Activated CD4-positive, alpha-beta T cell treated with anti-CD3 and anti-CD28 coated beads for 1 hour (primary cell): ENCODE measurements at regions not wholly inside any gene's neighbourhood (a gene's known extent, or its start where the extent isn't known, plus 50 kb on each side); places are given as distances from the start of the nearest gene placed in this dataset.

ENCODE experiments used
- DNase-seq: peaks from one replicate; pipeline ENCODE4 v3.0.0-alpha.2; 2020

- no peak for DNase-seq
Measured at GRCh38 chr1:56416495-56416894, 162.9 kb downstream of the PLPP3 start.

- DNase-seq = no peak
Measured at GRCh38 chr1:56415720-56416119, 163.6 kb downstream of the PLPP3 start.

GRCh38 chr1:56415258-56415657 is 164.1 kb downstream of the PLPP3 start:
- DNase-seq = no peak

GRCh38 chr1:56414728-56415224 is 164.6 kb downstream of the PLPP3 start:
- no peak for DNase-seq

GRCh38 chr1:56413671-56414199 is 165.6 kb downstream of the PLPP3 start:
- DNase-seq = no peak

- DNase-seq = no peak
Measured at GRCh38 chr1:56411484-56412180, 167.7 kb downstream of the PLPP3 start.

- DNase-seq = no peak
Measured at GRCh38 chr1:56411021-56411420, 168.3 kb downstream of the PLPP3 start.

- no peak for DNase-seq
Measured at GRCh38 chr1:56410405-56410804, 169.0 kb downstream of the PLPP3 start.

- no peak for DNase-seq
Measured at GRCh38 chr1:56409112-56409691, 170.2 kb downstream of the PLPP3 start.

- no peak for DNase-seq
Measured at GRCh38 chr1:56406821-56407220, 172.5 kb downstream of the PLPP3 start.

GRCh38 chr1:56404561-56405030 is 174.8 kb downstream of the PLPP3 start:
- DNase-seq = no peak

GRCh38 chr1:56404066-56404465 is 175.3 kb downstream of the PLPP3 start:
- no peak for DNase-seq

GRCh38 chr1:56403321-56403720 is 176.0 kb downstream of the PLPP3 start:
- no peak for DNase-seq

- no peak for DNase-seq
Measured at GRCh38 chr1:56401191-56401590, 178.2 kb downstream of the PLPP3 start.

GRCh38 chr1:56400526-56400925 is 178.8 kb downstream of the PLPP3 start:
- DNase-seq = no peak

- no peak for DNase-seq
Measured at GRCh38 chr1:56399795-56400194, 179.6 kb downstream of the PLPP3 start.

GRCh38 chr1:56399326-56399725 is 180.0 kb downstream of the PLPP3 start:
- no peak for DNase-seq

GRCh38 chr1:56397811-56398231 is 181.5 kb downstream of the PLPP3 start:
- DNase-seq = no peak

- no peak for DNase-seq
Measured at GRCh38 chr1:56397409-56397808, 182.0 kb downstream of the PLPP3 start.

GRCh38 chr1:56396581-56396980 is 182.8 kb downstream of the PLPP3 start:
- DNase-seq = no peak

GRCh38 chr1:56395776-56396175 is 183.6 kb downstream of the PLPP3 start:
- no peak for DNase-seq

GRCh38 chr1:56394298-56394697 is 185.1 kb downstream of the PLPP3 start:
- DNase-seq = no peak

- no peak for DNase-seq
Measured at GRCh38 chr1:56390934-56391731, 188.2 kb downstream of the PLPP3 start.
